Panc1 (cell line): ENCODE measurements at regions not wholly inside any gene's neighbourhood (a gene's known extent, or its start where the extent isn't known, plus 50 kb on each side); places are given as distances from the start of the nearest gene placed in this dataset.

Experiments used
- ATAC-seq: fragments of 200-7000 bp; cut with Tn5 transposase; 2 replicates; pipeline ENCODE4 v1.9.1; 2020; ENCODE audit warnings: mild to moderate bottlenecking, moderate library complexity
- BruUV-seq: library from RNA; stranded (reverse); fragments of 400-500 nt; replicated peaks from 2 replicates; lab custom pipeline; 2021; lab: Mats Ljungman, UMichigan
- CTCF ChIA-PET: fragments of 300-600 bp; sonication (Branson Sonifier 250); formaldehyde crosslinking; loops from one replicate; lab custom pipeline; 2022; ENCODE audit warnings: antibody characterized with exemption; lab: Charles Lee
- POLR2A ChIA-PET: fragments of 300-600 bp; sonication (Branson Sonifier 250); formaldehyde crosslinking; loops from one replicate; lab custom pipeline; 2022; ENCODE audit warnings: antibody characterized with exemption; lab: Charles Lee
- DNase-seq: peaks from one replicate; pipeline ENCODE4 v3.0.0-alpha.2; 2010; ENCODE audit warnings: low read depth, low spot score
- H3K27ac ChIP-seq: 2 replicates; pipeline ENCODE4 v1.5.1; 2011; ENCODE audit warnings: mild to moderate bottlenecking, low read length, inconsistent platforms
- H3K27me3 ChIP-seq: fragments of 200-500 bp; sonication (Bioruptor generic); 2 replicates; pipeline ENCODE4 v1.6.0; 2014; ENCODE audit warnings: low read length, inconsistent platforms; ENCODE audit not compliant: control insufficient read depth, insufficient read depth
- H3K36me3 ChIP-seq: fragments of 200-500 bp; sonication (Bioruptor generic); 2 replicates; pipeline ENCODE4 v1.5.1; 2014; ENCODE audit warnings: inconsistent platforms, mild to moderate bottlenecking, low read length, moderate library complexity; ENCODE audit not compliant: control insufficient read depth, insufficient read depth
- H3K4me1 ChIP-seq: 2 replicates; pipeline ENCODE4 v1.5.1; 2011; ENCODE audit warnings: inconsistent platforms, mild to moderate bottlenecking, low read length, moderate library complexity; ENCODE audit not compliant: control insufficient read depth, insufficient read depth
- H3K4me3 ChIP-seq, 2 experiments: 2 replicates each; pipeline ENCODE4 v1.5.1; 2011 to 2012; ENCODE audit warnings: low read depth in 2 of 2, low read length in 2 of 2, mild to moderate bottlenecking in 2 of 2, inconsistent platforms in 1 of 2, moderate library complexity in 1 of 2
- H3K9me3 ChIP-seq: fragments of 200-500 bp; sonication (Bioruptor generic); 2 replicates; pipeline ENCODE4 v1.5.1; 2014; ENCODE audit warnings: low read depth, mild to moderate bottlenecking, inconsistent platforms, low read length, moderate library complexity; ENCODE audit not compliant: control insufficient read depth, insufficient read depth
- POLR2AphosphoS5 ChIP-seq: IDR thresholded peaks from 2 replicates; pipeline ENCODE4 v1.6.1; 2012; ENCODE audit warnings: mild to moderate bottlenecking, low read depth, low read length, moderate library complexity
- SIN3A ChIP-seq: IDR thresholded peaks from 2 replicates; pipeline ENCODE4 v1.6.1; 2012; ENCODE audit warnings: low read depth, mild to moderate bottlenecking, low read length, moderate library complexity, borderline replicate concordance; ENCODE audit not compliant: insufficient read depth
- TCF7L2 ChIP-seq: IDR thresholded peaks from 2 replicates; pipeline ENCODE4 v1.6.1; 2011; ENCODE audit warnings: mild to moderate bottlenecking, low read depth, low read length, inconsistent platforms
- in situ Hi-C: cut with HindIII; loops from 2 replicates; pipeline ENCODE4 v1.10.0; 2016; ENCODE audit warnings: low sequenced_read_pairs, low pct_unique_long_range_greater_than_20kb
- intact Hi-C: fragments of 100-400 bp; cut with micrococcal nuclease; formaldehyde crosslinking; loops from one replicate; pipeline ENCODE4 v1.10.0; 2022; ENCODE audit not compliant: unreplicated experiment
- TF ChIP-seq, protein P1 (sequence below), 2 experiments: IDR thresholded peaks; 2 replicates each; pipeline ENCODE4 v1.6.1; 2011 to 2012; ENCODE audit warnings: low read depth in 2 of 2, control low read depth in 1 of 2, low read length in 1 of 2, mild to moderate bottlenecking in 1 of 2, moderate library complexity in 1 of 2; ENCODE audit not compliant: insufficient read depth in 1 of 2
- TF ChIP-seq, protein P2 (sequence below): fragments of 450-650 bp; IDR thresholded peaks from 2 replicates; pipeline ENCODE4 v1.5.1; 2017; ENCODE audit warnings: mild to moderate bottlenecking

- H3K4me3 ChIP-seq, result no peak overlapping the region
- CTCF ChIA-PET, result no interaction called here
- TF ChIP-seq SIN3A, result no peak
- no peak for TF ChIP-seq POLR2AphosphoS5
- no peak for TF ChIP-seq TCF7L2
- TF ChIP-seq, protein P1, sequence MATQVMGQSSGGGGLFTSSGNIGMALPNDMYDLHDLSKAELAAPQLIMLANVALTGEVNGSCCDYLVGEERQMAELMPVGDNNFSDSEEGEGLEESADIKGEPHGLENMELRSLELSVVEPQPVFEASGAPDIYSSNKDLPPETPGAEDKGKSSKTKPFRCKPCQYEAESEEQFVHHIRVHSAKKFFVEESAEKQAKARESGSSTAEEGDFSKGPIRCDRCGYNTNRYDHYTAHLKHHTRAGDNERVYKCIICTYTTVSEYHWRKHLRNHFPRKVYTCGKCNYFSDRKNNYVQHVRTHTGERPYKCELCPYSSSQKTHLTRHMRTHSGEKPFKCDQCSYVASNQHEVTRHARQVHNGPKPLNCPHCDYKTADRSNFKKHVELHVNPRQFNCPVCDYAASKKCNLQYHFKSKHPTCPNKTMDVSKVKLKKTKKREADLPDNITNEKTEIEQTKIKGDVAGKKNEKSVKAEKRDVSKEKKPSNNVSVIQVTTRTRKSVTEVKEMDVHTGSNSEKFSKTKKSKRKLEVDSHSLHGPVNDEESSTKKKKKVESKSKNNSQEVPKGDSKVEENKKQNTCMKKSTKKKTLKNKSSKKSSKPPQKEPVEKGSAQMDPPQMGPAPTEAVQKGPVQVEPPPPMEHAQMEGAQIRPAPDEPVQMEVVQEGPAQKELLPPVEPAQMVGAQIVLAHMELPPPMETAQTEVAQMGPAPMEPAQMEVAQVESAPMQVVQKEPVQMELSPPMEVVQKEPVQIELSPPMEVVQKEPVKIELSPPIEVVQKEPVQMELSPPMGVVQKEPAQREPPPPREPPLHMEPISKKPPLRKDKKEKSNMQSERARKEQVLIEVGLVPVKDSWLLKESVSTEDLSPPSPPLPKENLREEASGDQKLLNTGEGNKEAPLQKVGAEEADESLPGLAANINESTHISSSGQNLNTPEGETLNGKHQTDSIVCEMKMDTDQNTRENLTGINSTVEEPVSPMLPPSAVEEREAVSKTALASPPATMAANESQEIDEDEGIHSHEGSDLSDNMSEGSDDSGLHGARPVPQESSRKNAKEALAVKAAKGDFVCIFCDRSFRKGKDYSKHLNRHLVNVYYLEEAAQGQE (IDR thresholded peaks at IDR 0.05; ENCODE audit: insufficient read depth in 1 of 2, low read depth in 2 of 2, low read length in 1 of 2), result no peak
- TF ChIP-seq, protein P2, sequence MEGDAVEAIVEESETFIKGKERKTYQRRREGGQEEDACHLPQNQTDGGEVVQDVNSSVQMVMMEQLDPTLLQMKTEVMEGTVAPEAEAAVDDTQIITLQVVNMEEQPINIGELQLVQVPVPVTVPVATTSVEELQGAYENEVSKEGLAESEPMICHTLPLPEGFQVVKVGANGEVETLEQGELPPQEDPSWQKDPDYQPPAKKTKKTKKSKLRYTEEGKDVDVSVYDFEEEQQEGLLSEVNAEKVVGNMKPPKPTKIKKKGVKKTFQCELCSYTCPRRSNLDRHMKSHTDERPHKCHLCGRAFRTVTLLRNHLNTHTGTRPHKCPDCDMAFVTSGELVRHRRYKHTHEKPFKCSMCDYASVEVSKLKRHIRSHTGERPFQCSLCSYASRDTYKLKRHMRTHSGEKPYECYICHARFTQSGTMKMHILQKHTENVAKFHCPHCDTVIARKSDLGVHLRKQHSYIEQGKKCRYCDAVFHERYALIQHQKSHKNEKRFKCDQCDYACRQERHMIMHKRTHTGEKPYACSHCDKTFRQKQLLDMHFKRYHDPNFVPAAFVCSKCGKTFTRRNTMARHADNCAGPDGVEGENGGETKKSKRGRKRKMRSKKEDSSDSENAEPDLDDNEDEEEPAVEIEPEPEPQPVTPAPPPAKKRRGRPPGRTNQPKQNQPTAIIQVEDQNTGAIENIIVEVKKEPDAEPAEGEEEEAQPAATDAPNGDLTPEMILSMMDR, result no peak
- no peaks in the 10 kb centered on the region for H3K36me3 ChIP-seq
- DNase-seq (no peak), ATAC-seq (no peak)
- BruUV-seq, result no TSS peak
- POLR2A ChIA-PET, result no interaction called here
- in situ Hi-C loops (no loop called here), intact Hi-C loops (no loop called here)
- H3K4me1 ChIP-seq, result no peaks in the 10 kb centered on the region
- no peaks in the 10 kb centered on the region for H3K9me3 ChIP-seq
- no peak overlapping the region for H3K27ac ChIP-seq
- no peaks in the 10 kb centered on the region for H3K27me3 ChIP-seq
Observed at GRCh38 chr5:104266161-104266560, 703.6 kb upstream of the NUDT12 start.

DNA sequence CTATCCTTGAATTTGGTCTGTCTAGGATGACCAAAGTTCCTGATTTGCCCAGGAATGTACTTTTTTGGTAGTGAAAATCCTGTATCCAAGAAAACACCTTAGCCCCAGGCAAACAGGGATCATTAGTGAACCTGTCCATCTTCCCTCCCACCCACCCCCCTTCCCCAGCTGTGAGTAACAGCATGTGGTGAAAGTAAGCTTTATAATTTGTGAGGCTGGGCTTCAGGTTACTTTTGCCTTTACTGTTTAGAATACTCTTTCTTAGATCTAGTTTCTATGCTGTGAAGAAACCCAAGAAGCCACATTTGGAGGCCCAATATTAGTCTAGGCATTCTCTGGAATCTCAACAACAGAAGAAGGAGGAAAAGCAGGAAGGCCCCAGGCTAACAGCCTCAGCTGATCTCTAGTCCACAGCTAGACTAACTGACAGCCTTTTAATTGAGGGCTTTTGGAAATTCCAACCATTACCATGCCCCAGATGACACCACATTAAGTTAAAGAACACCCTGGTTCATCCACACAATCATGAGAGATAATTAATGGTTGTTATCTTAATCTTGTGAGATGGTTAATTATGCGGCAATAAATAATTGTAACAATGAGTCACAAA, 703.0 kb upstream of the NUDT12 start:
- no peak for DNase-seq

More for the DNA sequence above, 703.0 kb upstream of the NUDT12 start:
- intact Hi-C loops, result no loop called here
- no peak overlapping the region for H3K4me3 ChIP-seq
- H3K4me1 ChIP-seq, result no peaks in the 10 kb centered on the region
- BruUV-seq, result no TSS peak
- H3K9me3 ChIP-seq, result no peaks in the 10 kb centered on the region
- ATAC-seq, result no peak
- no peaks in the 10 kb centered on the region for H3K27me3 ChIP-seq
- no peaks in the 10 kb centered on the region for H3K36me3 ChIP-seq
- no peak overlapping the region for H3K27ac ChIP-seq
- CTCF ChIA-PET, result no interaction called here
- TF ChIP-seq, protein P2, result no peak
- TF ChIP-seq, protein P1 (IDR thresholded peaks at IDR 0.05; ENCODE audit: insufficient read depth in 1 of 2, low read depth in 2 of 2, low read length in 1 of 2), result no peak
- TF ChIP-seq POLR2AphosphoS5, result no peak
- TF ChIP-seq SIN3A, result no peak
- TF ChIP-seq TCF7L2, result no peak
- POLR2A ChIA-PET, result no interaction called here
- in situ Hi-C loops, result no loop called here
